ENCODE measurements at regions not wholly inside any gene's neighbourhood (a gene's known extent, or its start where the extent isn't known, plus 50 kb on each side); places are given as distances from the start of the nearest gene placed in this dataset.

GRCh38 chr13:39119422-39119821 lies 81.2 kb downstream of the NHLRC3 start:
- Histone ChIP-seq H3K4me3 (ENCODE audit: low read length) (no peak overlapping the region), H3K27ac (ENCODE audit: low read depth, low read length) (no peak overlapping the region), H3K36me3 (ENCODE audit: insufficient read depth, low read length) (no peaks in the 10 kb centered on the region), H3K4me1 (ENCODE audit: insufficient read depth, low read length) (no peaks in the 10 kb centered on the region), H3K27me3 (ENCODE audit: insufficient read depth, low read length, poor library complexity, severe bottlenecking) (no peaks in the 10 kb centered on the region), H3K9me3 (ENCODE audit: low read length) (no peaks in the 10 kb centered on the region)
- no peak overlapping the region for H3K4me3 Mint-ChIP-seq
- H3K9me3 Mint-ChIP-seq: peaks cover 0 to 5% (median 3%) of the 10 kb centered on the region in 5 donors
- H3K27ac Mint-ChIP-seq: no peak overlapping the region
- no peaks in the 10 kb centered on the region for H3K4me1 Mint-ChIP-seq
- H3K36me3 Mint-ChIP-seq: peaks cover 0 to 4% (median 0%) of the 10 kb centered on the region in 3 donors
- ChIA-PET CTCF (no interaction called here), POLR2A (no interaction called here)
- H3K27me3 Mint-ChIP-seq: peaks cover 7 to 22% of the 10 kb centered on the region in 2 donors
- no peak for DNase-seq

- Histone ChIP-seq H3K27ac (ENCODE audit: low read depth, low read length) (no peak overlapping the region), H3K4me3 (ENCODE audit: low read length) (no peak overlapping the region), H3K4me1 (ENCODE audit: insufficient read depth, low read length) (no peaks in the 10 kb centered on the region), H3K27me3 (ENCODE audit: insufficient read depth, low read length, poor library complexity, severe bottlenecking) (no peaks in the 10 kb centered on the region), H3K9me3 (ENCODE audit: low read length) (no peaks in the 10 kb centered on the region), H3K36me3 (ENCODE audit: insufficient read depth, low read length) (no peaks in the 10 kb centered on the region)
- DNase-seq: no peak
- no peaks in the 10 kb centered on the region for H3K36me3 Mint-ChIP-seq
- CTCF ChIA-PET: no interaction called here
- no peak overlapping the region for H3K4me3 Mint-ChIP-seq
- peaks cover 6 to 14% of the 10 kb centered on the region in 2 donors for H3K27me3 Mint-ChIP-seq
- POLR2A ChIA-PET: no interaction called here
- no peaks in the 10 kb centered on the region for H3K4me1 Mint-ChIP-seq
- H3K9me3 Mint-ChIP-seq: peaks cover 0 to under 1% (median 0%) of the 10 kb centered on the region in 5 donors
- no peak overlapping the region for H3K27ac Mint-ChIP-seq
Measured at GRCh38 chr13:39123578-39123977, 85.3 kb downstream of the NHLRC3 start.

GRCh38 chr13:39129213-39129612 lies 91.0 kb downstream of the NHLRC3 start:
- CTCF ChIA-PET: no interaction called here
- no peaks in the 10 kb centered on the region for H3K4me1 ChIP-seq (ENCODE audit: insufficient read depth, low read length)
- Mint-ChIP-seq H3K9me3 (no peaks in the 10 kb centered on the region), H3K27ac (no peak overlapping the region), H3K36me3 (no peaks in the 10 kb centered on the region), H3K27me3 (peaks cover 5 to 6% of the 10 kb centered on the region in 2 donors), H3K4me3 (no peak overlapping the region), H3K4me1 (no peaks in the 10 kb centered on the region)
- H3K36me3 ChIP-seq (ENCODE audit: insufficient read depth, low read length): no peaks in the 10 kb centered on the region
- no peak for DNase-seq
- no peak overlapping the region for H3K27ac ChIP-seq (ENCODE audit: low read depth, low read length)
- POLR2A ChIA-PET: no interaction called here
- H3K9me3 ChIP-seq (ENCODE audit: low read length): no peaks in the 10 kb centered on the region
- no peaks in the 10 kb centered on the region for H3K27me3 ChIP-seq (ENCODE audit: insufficient read depth, low read length, poor library complexity, severe bottlenecking)
- H3K4me3 ChIP-seq (ENCODE audit: low read length): no peak overlapping the region

- Mint-ChIP-seq H3K9me3 (peaks cover 0 to 2% (median 0%) of the 10 kb centered on the region in 5 donors), H3K27ac (no peak overlapping the region), H3K36me3 (no peaks in the 10 kb centered on the region), H3K27me3 (peaks cover 0 to 6% of the 10 kb centered on the region in 2 donors), H3K4me1 (no peaks in the 10 kb centered on the region), H3K4me3 (no peak overlapping the region)
- ChIA-PET POLR2A (no interaction called here), CTCF (no interaction called here)
- Histone ChIP-seq H3K27ac (ENCODE audit: low read depth, low read length) (no peak overlapping the region), H3K27me3 (ENCODE audit: insufficient read depth, low read length, poor library complexity, severe bottlenecking) (no peaks in the 10 kb centered on the region), H3K4me1 (ENCODE audit: insufficient read depth, low read length) (no peaks in the 10 kb centered on the region), H3K4me3 (ENCODE audit: low read length) (no peak overlapping the region), H3K9me3 (ENCODE audit: low read length) (no peaks in the 10 kb centered on the region), H3K36me3 (ENCODE audit: insufficient read depth, low read length) (no peaks in the 10 kb centered on the region)
- no peak for DNase-seq
Measured at GRCh38 chr13:39130301-39130700, 92.0 kb downstream of the NHLRC3 start.

- Histone ChIP-seq H3K4me3 (ENCODE audit: low read length) (no peak overlapping the region), H3K9me3 (ENCODE audit: low read length) (no peaks in the 10 kb centered on the region), H3K27ac (ENCODE audit: low read depth, low read length) (no peak overlapping the region), H3K4me1 (ENCODE audit: insufficient read depth, low read length) (no peaks in the 10 kb centered on the region), H3K27me3 (ENCODE audit: insufficient read depth, low read length, poor library complexity, severe bottlenecking) (no peaks in the 10 kb centered on the region), H3K36me3 (ENCODE audit: insufficient read depth, low read length) (no peaks in the 10 kb centered on the region)
- Mint-ChIP-seq H3K4me3 (no peak overlapping the region), H3K27ac (no peak overlapping the region), H3K9me3 (peaks cover 0 to 2% (median 0%) of the 10 kb centered on the region in 5 donors), H3K27me3 (peaks cover 0 to 4% of the 10 kb centered on the region in 2 donors), H3K4me1 (no peaks in the 10 kb centered on the region), H3K36me3 (no peaks in the 10 kb centered on the region)
- ChIA-PET CTCF (no interaction called here), POLR2A (no interaction called here)
- DNase-seq: no peak
Measured at GRCh38 chr13:39132286-39133230, 94.3 kb downstream of the NHLRC3 start.

GRCh38 chr13:39133781-39134180 lies 95.5 kb downstream of the NHLRC3 start:
- Mint-ChIP-seq H3K4me3 (no peak overlapping the region), H3K27me3 (peaks cover 0 to 3% of the 10 kb centered on the region in 2 donors), H3K36me3 (no peaks in the 10 kb centered on the region), H3K9me3 (peaks cover 0 to 2% (median 0%) of the 10 kb centered on the region in 5 donors), H3K27ac (no peak overlapping the region), H3K4me1 (no peaks in the 10 kb centered on the region)
- POLR2A ChIA-PET: no interaction called here
- H3K4me3 ChIP-seq (ENCODE audit: low read length): no peak overlapping the region
- DNase-seq: no peak
- H3K4me1 ChIP-seq (ENCODE audit: insufficient read depth, low read length): no peaks in the 10 kb centered on the region
- no peaks in the 10 kb centered on the region for H3K9me3 ChIP-seq (ENCODE audit: low read length)
- H3K27ac ChIP-seq (ENCODE audit: low read depth, low read length): no peak overlapping the region
- H3K27me3 ChIP-seq (ENCODE audit: insufficient read depth, low read length, poor library complexity, severe bottlenecking): no peaks in the 10 kb centered on the region
- no peaks in the 10 kb centered on the region for H3K36me3 ChIP-seq (ENCODE audit: insufficient read depth, low read length)
- CTCF ChIA-PET: no interaction called here

GRCh38 chr13:39134574-39134973 lies 96.3 kb downstream of the NHLRC3 start:
- no peaks in the 10 kb centered on the region for H3K36me3 Mint-ChIP-seq
- no peaks in the 10 kb centered on the region for H3K4me1 Mint-ChIP-seq
- POLR2A ChIA-PET: no interaction called here
- Histone ChIP-seq H3K9me3 (ENCODE audit: low read length) (no peaks in the 10 kb centered on the region), H3K4me1 (ENCODE audit: insufficient read depth, low read length) (no peaks in the 10 kb centered on the region), H3K27ac (ENCODE audit: low read depth, low read length) (no peak overlapping the region), H3K36me3 (ENCODE audit: insufficient read depth, low read length) (no peaks in the 10 kb centered on the region), H3K4me3 (ENCODE audit: low read length) (no peak overlapping the region), H3K27me3 (ENCODE audit: insufficient read depth, low read length, poor library complexity, severe bottlenecking) (no peaks in the 10 kb centered on the region)
- no peaks in the 10 kb centered on the region for H3K27me3 Mint-ChIP-seq
- H3K27ac Mint-ChIP-seq: no peak overlapping the region
- no peak for DNase-seq
- H3K9me3 Mint-ChIP-seq: peaks cover 0 to 2% (median 0%) of the 10 kb centered on the region in 5 donors
- no peak overlapping the region for H3K4me3 Mint-ChIP-seq
- CTCF ChIA-PET: no interaction called here

- Mint-ChIP-seq H3K27ac (no peak overlapping the region), H3K27me3 (peaks cover 0 to 22% of the 10 kb centered on the region in 2 donors), H3K9me3 (no peaks in the 10 kb centered on the region), H3K36me3 (no peaks in the 10 kb centered on the region), H3K4me3 (no peak overlapping the region), H3K4me1 (peaks cover 3 to 13% (median 5%) of the 10 kb centered on the region in 3 donors)
- Histone ChIP-seq H3K27me3 (ENCODE audit: insufficient read depth, low read length, poor library complexity, severe bottlenecking) (no peaks in the 10 kb centered on the region), H3K9me3 (ENCODE audit: low read length) (no peaks in the 10 kb centered on the region), H3K4me1 (ENCODE audit: insufficient read depth, low read length) (no peaks in the 10 kb centered on the region), H3K4me3 (ENCODE audit: low read length) (no peak overlapping the region), H3K27ac (ENCODE audit: low read depth, low read length) (no peak overlapping the region), H3K36me3 (ENCODE audit: insufficient read depth, low read length) (no peaks in the 10 kb centered on the region)
- no peak for DNase-seq
- ChIA-PET POLR2A (no interaction called here), CTCF (interaction anchor here (0.9 kb wide), 1 partner anchor 10 kb away, joined by 3 read pairs; no protein-coding TSS in a partner anchor)
Measured at GRCh38 chr13:39144391-39144790, 106.1 kb downstream of the NHLRC3 start.
